ENCODE measurements at regions not wholly inside any gene's neighbourhood (a gene's known extent, or its start where the extent isn't known, plus 50 kb on each side); places are given as distances from the start of the nearest gene placed in this dataset.

DNA sequence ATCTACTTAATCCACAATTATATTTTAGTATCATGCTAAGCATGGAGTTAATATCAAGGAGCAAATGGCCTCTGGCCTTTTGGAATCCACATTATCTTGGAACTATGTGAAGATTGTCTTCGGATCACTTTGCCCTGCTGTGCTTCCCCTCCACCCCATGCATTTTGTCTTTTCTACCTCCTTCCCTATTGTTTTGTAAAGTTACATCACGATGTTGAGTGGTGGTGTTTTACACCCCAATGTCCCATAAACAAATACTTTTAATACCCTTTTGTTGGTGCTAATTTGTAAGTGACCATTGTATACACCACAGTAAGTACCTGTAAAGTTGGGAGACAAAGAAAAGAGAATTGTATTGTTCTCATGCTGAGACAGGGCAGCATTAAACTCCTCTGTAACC is 258.4 kb upstream of the ZNF717 start (continued):
- no peak for TF ChIP-seq MEF2B (IDR thresholded peaks at IDR 0.05; ENCODE audit: partially characterized antibody, poor library complexity, severe bottlenecking)
- TF ChIP-seq TARDBP (IDR thresholded peaks at IDR 0.05; ENCODE audit: borderline replicate concordance), result no peak

DNA sequence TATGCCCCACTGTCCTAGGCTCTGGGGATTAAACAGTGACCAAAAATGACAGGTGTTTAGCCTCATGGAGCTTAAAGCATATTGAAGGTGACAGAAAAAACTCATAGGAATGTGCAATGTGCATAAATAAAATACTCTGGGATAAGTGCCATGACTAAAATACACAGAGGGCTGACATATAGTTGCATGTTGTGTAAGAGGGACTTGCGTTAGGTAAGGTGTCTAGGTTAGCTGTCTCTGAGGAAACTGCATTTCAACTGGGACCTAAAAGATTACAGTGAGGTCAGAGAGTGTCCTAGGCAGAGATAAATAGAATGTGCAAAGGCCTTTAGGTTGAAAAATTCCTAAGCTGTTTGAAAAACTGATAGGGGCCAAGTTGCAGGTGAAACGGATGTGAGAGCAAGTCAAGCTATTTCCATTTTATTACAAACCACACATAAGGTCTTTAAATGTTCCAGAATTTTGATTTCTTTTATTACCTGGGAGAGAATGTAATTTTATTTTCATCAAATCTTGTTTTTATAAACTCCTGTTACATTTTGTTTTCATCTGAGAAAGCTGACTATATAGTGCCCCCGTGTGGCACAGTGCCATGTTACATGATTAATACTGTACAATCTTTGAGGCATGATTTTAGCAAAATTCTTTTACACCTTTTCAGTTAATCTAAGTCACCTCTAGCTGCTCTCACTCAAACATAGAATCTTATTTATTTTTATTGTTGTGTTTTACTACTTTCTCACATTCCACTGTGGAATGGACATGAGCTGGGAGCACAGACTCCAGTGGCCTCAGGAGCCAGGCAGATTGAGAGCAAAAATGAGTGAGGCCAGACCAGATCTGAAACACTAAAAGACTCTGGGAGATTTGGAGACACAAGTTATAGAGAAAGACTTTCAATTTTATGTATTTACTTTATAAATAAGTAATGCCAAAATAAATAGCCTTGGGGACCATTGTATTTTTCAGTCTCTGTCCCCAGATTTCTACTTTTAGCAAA is 259.6 kb upstream of the ZNF717 start:
- BruUV-seq (replicated peaks), result no TSS peak
- in situ Hi-C loops (cut with MboI) (no loop called here), intact Hi-C loops (cut with micrococcal nuclease; ENCODE audit: unreplicated experiment) (loop anchor here (2.0 kb wide), 1 partner anchor 320 kb away; no protein-coding TSS in a partner anchor)
- Histone ChIP-seq H3K4me1 (ENCODE audit: control insufficient read depth, insufficient read depth, low read length) (no peaks in the 10 kb centered on the region), H2AFZ (ENCODE audit: control insufficient read depth, low read depth, low read length) (no peak overlapping the region), H4K20me1 (ENCODE audit: control insufficient read depth, insufficient read depth) (no peaks in the 10 kb centered on the region), H3K4me3 (no peak overlapping the region), H3K9ac (ENCODE audit: control insufficient read depth, insufficient read depth, low read length) (no peak overlapping the region), H3K9me3 (replicated peaks; ENCODE audit: control insufficient read depth, insufficient read depth, low read length) (no peaks in the 10 kb centered on the region), H3K27ac (ENCODE audit: control insufficient read depth, insufficient read depth) (no peak overlapping the region), H3K79me2 (ENCODE audit: control insufficient read depth, insufficient read depth, low read length) (no peaks in the 10 kb centered on the region), H3K27me3 (replicated peaks in 1 of 2; ENCODE audit: control insufficient read depth in 2 of 2, insufficient read depth in 2 of 2, low read length in 1 of 2) (no peaks in the 10 kb centered on the region), H3K36me3 (ENCODE audit: control insufficient read depth in 2 of 2, insufficient read depth in 2 of 2, low read length in 1 of 2) (no peaks in the 10 kb centered on the region), H3K4me2 (ENCODE audit: control insufficient read depth, insufficient read depth) (no peak overlapping the region)
- CTCF ChIA-PET, result interaction anchor here (0.7 to 2.9 kb wide), 21 partner anchors 9 to 538 kb away, joined by 3 to 12 read pairs (median 3); no protein-coding TSS in a partner anchor
- FAIRE-seq (no peak), ATAC-seq (peak; percentile 71), DNase-seq (ENCODE audit: low read depth, low spot score) (no peak)
- POLR2A ChIA-PET, result no interaction called here
- TF ChIP-seq RAD21 (IDR thresholded peaks at IDR 0.05; ENCODE audit: insufficient read depth, low read depth, low read length) (peak; percentile 57), POU2F2 (IDR thresholded peaks at IDR 0.05; ENCODE audit: borderline replicate concordance, low read depth, low read length) (no peak), SMC3 (IDR thresholded peaks at IDR 0.05; ENCODE audit: borderline replicate concordance, low read length) (peak; percentile 20; the same call in 1 of the 2 replicates)
- TF ChIP-seq, protein P1, sequence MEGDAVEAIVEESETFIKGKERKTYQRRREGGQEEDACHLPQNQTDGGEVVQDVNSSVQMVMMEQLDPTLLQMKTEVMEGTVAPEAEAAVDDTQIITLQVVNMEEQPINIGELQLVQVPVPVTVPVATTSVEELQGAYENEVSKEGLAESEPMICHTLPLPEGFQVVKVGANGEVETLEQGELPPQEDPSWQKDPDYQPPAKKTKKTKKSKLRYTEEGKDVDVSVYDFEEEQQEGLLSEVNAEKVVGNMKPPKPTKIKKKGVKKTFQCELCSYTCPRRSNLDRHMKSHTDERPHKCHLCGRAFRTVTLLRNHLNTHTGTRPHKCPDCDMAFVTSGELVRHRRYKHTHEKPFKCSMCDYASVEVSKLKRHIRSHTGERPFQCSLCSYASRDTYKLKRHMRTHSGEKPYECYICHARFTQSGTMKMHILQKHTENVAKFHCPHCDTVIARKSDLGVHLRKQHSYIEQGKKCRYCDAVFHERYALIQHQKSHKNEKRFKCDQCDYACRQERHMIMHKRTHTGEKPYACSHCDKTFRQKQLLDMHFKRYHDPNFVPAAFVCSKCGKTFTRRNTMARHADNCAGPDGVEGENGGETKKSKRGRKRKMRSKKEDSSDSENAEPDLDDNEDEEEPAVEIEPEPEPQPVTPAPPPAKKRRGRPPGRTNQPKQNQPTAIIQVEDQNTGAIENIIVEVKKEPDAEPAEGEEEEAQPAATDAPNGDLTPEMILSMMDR (IDR thresholded peaks at IDR 0.05 in 2 of 3, conservative IDR thresholded peaks at IDR 0.05 in 1 of 3; ENCODE audit: control insufficient read depth in 2 of 3, extremely low read depth in 1 of 3, insufficient read depth in 1 of 3, low read depth in 3 of 3, low read length in 3 of 3), result peak; percentile 37 to 40 (median 40)
- SMC1A ChIA-PET (ENCODE audit: uncharacterized antibody, unreplicated experiment), result interaction anchor here (0.5 to 2.1 kb wide), 3 partner anchors 11 to 382 kb away, joined by 3 to 6 read pairs (median 3); no protein-coding TSS in a partner anchor
- RAD21 ChIA-PET (ENCODE audit: unreplicated experiment), result interaction anchor here (1.1 to 2.7 kb wide), 2 partner anchors 226 to 321 kb away, joined by 4 to 14 read pairs; no protein-coding TSS in a partner anchor
- 30% methylated on average over 3 of the region's 3 CpGs for WGBS (ENCODE audit: insufficient coverage, insufficient replicate concordance, low lambda C conversion rate, missing lambda C conversion rate)
